ENCODE measurements at regions not wholly inside any gene's neighbourhood (a gene's known extent, or its start where the extent isn't known, plus 50 kb on each side); places are given as distances from the start of the nearest gene placed in this dataset.

- H3K27me3 ChIP-seq (ENCODE audit: insufficient read depth, low read depth, severe bottlenecking): no peaks in the 10 kb centered on the region
- no peak for TF ChIP-seq CTCF (IDR thresholded peaks at IDR 0.05; ENCODE audit: low read depth, low read length)
- DNase-seq: no peak
- no peak overlapping the region for H3K4me3 ChIP-seq (ENCODE audit: low read depth, low read length)
- H3K27ac ChIP-seq: peak overlapping the region; percentile 52; the same call in 1 of the 2 replicates
- H3K9me3 ChIP-seq (ENCODE audit: severe bottlenecking): no peaks in the 10 kb centered on the region
- H3K36me3 ChIP-seq: no peaks in the 10 kb centered on the region
These were observed 405.6 kb upstream of the ZNF608 start for GRCh38 chr5:125152044-125152443.

- Histone ChIP-seq H3K27me3 (ENCODE audit: insufficient read depth, low read depth, severe bottlenecking) (no peaks in the 10 kb centered on the region), H3K27ac (no peak overlapping the region), H3K9me3 (ENCODE audit: severe bottlenecking) (no peaks in the 10 kb centered on the region), H3K36me3 (no peaks in the 10 kb centered on the region), H3K4me3 (ENCODE audit: low read depth, low read length) (no peak overlapping the region)
- TF ChIP-seq CTCF (IDR thresholded peaks at IDR 0.05; ENCODE audit: low read depth, low read length): no peak
- no peak for DNase-seq
These were observed 406.2 kb upstream of the ZNF608 start for GRCh38 chr5:125152461-125153189.

DNA sequence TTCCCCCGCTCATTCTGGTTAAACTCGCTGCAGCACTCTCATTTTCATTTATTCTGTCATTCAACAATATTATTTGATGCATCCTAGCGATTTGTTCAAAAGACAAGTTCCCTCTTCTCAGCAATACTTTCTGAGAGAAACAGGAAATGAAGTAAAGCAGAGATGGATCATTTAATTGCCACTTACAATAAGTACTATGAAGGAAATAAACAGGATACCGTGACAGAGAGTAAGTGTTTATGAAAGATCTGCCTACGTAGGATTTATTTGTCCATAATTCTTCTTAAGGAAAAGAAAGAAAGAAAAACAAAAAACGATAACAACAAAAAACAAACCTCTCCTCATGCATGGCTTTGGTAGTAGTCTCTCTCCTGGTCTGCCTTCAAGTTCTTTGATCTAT, 406.8 kb upstream of the ZNF608 start:
- no peak for TF ChIP-seq CTCF (IDR thresholded peaks at IDR 0.05; ENCODE audit: low read depth, low read length)
- no peaks in the 10 kb centered on the region for H3K27me3 ChIP-seq (ENCODE audit: insufficient read depth, low read depth, severe bottlenecking)
- H3K9me3 ChIP-seq (ENCODE audit: severe bottlenecking): no peaks in the 10 kb centered on the region
- no peak overlapping the region for H3K4me3 ChIP-seq (ENCODE audit: low read depth, low read length)
- no peak overlapping the region for H3K27ac ChIP-seq
- DNase-seq: no peak
- no peaks in the 10 kb centered on the region for H3K36me3 ChIP-seq

- DNase-seq: no peak
- TF ChIP-seq CTCF (IDR thresholded peaks at IDR 0.05; ENCODE audit: low read depth, low read length): no peak
- H3K36me3 ChIP-seq: no peaks in the 10 kb centered on the region
- H3K9me3 ChIP-seq (ENCODE audit: severe bottlenecking): no peaks in the 10 kb centered on the region
- H3K27me3 ChIP-seq (ENCODE audit: insufficient read depth, low read depth, severe bottlenecking): no peaks in the 10 kb centered on the region
- H3K4me3 ChIP-seq (ENCODE audit: low read depth, low read length): no peak overlapping the region
- H3K27ac ChIP-seq: no peak overlapping the region
These were observed 408.1 kb upstream of the ZNF608 start for GRCh38 chr5:125154301-125155110.

DNA sequence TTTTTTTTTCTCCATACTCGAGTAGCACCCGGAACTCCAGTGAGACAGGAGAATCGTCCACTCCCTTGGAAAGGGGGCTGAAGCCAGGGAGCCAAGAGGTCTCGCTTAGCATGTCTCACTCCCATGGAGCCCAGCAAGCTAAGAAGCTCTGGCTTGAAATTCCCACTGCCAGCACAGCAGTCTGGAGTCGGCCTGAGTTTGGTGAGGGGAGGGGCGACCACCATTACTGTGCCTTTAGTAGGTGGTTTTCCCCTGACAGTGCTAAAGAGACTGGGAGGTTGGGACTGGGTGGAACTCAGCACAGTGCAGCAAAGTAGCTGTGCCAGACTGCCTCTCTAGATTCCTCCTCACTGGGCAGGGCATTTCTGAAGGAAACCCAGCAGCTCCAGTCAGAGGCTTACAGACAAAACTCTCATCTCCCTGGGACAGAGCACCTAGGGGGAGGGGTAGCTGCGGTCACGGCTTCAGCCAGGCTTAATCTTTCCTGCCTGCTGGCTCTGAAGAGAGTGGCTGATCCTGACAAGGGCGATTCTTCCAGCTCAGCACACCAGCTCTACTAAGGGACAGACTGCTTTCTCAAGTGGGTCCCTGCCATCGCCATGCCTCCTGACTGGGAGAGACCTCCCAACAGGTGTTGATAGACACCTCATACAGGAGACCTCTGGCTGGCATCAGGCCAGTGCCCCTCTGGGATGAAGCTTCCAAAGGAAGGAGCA, 414.5 kb upstream of the ZNF608 start:
- Histone ChIP-seq H3K27me3 (ENCODE audit: insufficient read depth, low read depth, severe bottlenecking) (no peaks in the 10 kb centered on the region), H3K36me3 (no peaks in the 10 kb centered on the region), H3K9me3 (ENCODE audit: severe bottlenecking) (peaks cover 11% of the 10 kb centered on the region), H3K27ac (peak overlapping the region; percentile 89), H3K4me3 (ENCODE audit: low read depth, low read length) (peak overlapping the region; percentile 23)
- TF ChIP-seq CTCF (IDR thresholded peaks at IDR 0.05; ENCODE audit: low read depth, low read length): no peak
- DNase-seq: peak; percentile 96

All from WERI-Rb-1 (cell line).